IMR-90 (cell line): ENCODE measurements at regions not wholly inside any gene's neighbourhood (a gene's known extent, or its start where the extent isn't known, plus 50 kb on each side); places are given as distances from the start of the nearest gene placed in this dataset.

Experiments
- BHLHE40 ChIP-seq: fragments of 150-350 bp; IDR thresholded peaks from 2 replicates; pipeline ENCODE4 v1.6.1; 2016; ENCODE audit warnings: mild to moderate bottlenecking, low read depth, low read length
- CHD1 ChIP-seq: IDR thresholded peaks from 2 replicates; pipeline ENCODE4 v1.6.1; 2012; ENCODE audit warnings: low read depth, low read length, improper control_type of control experiment
- MXI1 ChIP-seq: IDR thresholded peaks from 2 replicates; pipeline ENCODE4 v1.6.1; 2012; ENCODE audit warnings: low read depth, mild to moderate bottlenecking, low read length, moderate library complexity, borderline replicate concordance
- POLR2A ChIP-seq: IDR thresholded peaks from 2 replicates; pipeline ENCODE4 v1.6.1; 2012; ENCODE audit warnings: mild to moderate bottlenecking, low read depth, low read length
- RAD21 ChIP-seq: IDR thresholded peaks from 2 replicates; pipeline ENCODE4 v1.6.1; 2012; ENCODE audit warnings: low read length, improper control_type of control experiment
- RFX5 ChIP-seq: IDR thresholded peaks from 2 replicates; pipeline ENCODE4 v1.8.0; 2012; ENCODE audit warnings: low read depth, mild to moderate bottlenecking, low read length, moderate library complexity
- TF ChIP-seq, protein P1 (sequence below): conservative IDR thresholded peaks from 2 replicates; pipeline ENCODE4 v1.5.1; 2012; ENCODE audit warnings: mild to moderate bottlenecking, low read depth, low read length, improper control_type of control experiment
- TF ChIP-seq, protein P2 (sequence below): fragments of 150-350 bp; IDR thresholded peaks from 2 replicates; pipeline ENCODE4 v1.6.1; 2016; ENCODE audit warnings: low read depth, mild to moderate bottlenecking, low read length, moderate library complexity, borderline replicate concordance

DNA sequence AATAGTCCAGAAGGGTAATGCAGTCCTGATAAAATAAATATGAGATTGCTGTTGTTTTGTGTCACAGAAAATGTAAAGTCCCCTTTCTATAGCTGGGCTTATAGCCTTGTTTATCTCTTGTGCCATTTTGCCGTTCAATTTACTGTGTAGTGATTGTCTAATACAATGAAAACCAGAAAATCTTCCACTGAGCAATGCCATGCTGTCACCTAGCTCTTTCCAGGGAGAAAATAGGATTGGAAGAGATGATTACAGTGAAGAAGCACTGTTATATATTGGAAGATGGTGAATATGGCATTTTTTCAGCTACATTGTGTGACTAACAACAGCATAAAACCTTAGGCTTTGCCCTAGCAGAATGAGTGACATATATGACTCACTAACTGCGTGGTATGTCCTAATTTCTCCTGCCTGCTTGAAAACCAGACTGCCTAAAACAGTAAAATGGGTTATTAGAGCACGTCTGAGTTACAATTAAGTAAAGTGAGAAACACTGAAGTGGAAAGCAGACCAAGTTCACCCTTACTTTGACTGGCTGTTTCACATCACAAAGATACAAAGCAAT lies 332.4 kb upstream of the ZP4 start:
- TF ChIP-seq, protein P1, sequence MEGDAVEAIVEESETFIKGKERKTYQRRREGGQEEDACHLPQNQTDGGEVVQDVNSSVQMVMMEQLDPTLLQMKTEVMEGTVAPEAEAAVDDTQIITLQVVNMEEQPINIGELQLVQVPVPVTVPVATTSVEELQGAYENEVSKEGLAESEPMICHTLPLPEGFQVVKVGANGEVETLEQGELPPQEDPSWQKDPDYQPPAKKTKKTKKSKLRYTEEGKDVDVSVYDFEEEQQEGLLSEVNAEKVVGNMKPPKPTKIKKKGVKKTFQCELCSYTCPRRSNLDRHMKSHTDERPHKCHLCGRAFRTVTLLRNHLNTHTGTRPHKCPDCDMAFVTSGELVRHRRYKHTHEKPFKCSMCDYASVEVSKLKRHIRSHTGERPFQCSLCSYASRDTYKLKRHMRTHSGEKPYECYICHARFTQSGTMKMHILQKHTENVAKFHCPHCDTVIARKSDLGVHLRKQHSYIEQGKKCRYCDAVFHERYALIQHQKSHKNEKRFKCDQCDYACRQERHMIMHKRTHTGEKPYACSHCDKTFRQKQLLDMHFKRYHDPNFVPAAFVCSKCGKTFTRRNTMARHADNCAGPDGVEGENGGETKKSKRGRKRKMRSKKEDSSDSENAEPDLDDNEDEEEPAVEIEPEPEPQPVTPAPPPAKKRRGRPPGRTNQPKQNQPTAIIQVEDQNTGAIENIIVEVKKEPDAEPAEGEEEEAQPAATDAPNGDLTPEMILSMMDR, result no peak
- TF ChIP-seq BHLHE40, result no peak
- TF ChIP-seq RAD21, result no peak
- no peak for TF ChIP-seq MXI1
- TF ChIP-seq POLR2A, result no peak
- no peak for TF ChIP-seq CHD1
- no peak for TF ChIP-seq RFX5
- TF ChIP-seq, protein P2, sequence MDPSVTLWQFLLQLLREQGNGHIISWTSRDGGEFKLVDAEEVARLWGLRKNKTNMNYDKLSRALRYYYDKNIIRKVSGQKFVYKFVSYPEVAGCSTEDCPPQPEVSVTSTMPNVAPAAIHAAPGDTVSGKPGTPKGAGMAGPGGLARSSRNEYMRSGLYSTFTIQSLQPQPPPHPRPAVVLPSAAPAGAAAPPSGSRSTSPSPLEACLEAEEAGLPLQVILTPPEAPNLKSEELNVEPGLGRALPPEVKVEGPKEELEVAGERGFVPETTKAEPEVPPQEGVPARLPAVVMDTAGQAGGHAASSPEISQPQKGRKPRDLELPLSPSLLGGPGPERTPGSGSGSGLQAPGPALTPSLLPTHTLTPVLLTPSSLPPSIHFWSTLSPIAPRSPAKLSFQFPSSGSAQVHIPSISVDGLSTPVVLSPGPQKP, result no peak
